M059J (cell line): ENCODE measurements at regions not wholly inside any gene's neighbourhood (a gene's known extent, or its start where the extent isn't known, plus 50 kb on each side); places are given as distances from the start of the nearest gene placed in this dataset.
"Not testable (repeated sequence)": the region's sequence is repeated elsewhere in the genome, so short reads cannot be mapped to it uniquely, and the experiment has no call there.

ENCODE experiments used
- DNase-seq: peaks from one replicate; pipeline ENCODE4 v3.0.0-alpha.2; 2012; ENCODE audit warnings: low read depth

DNA sequence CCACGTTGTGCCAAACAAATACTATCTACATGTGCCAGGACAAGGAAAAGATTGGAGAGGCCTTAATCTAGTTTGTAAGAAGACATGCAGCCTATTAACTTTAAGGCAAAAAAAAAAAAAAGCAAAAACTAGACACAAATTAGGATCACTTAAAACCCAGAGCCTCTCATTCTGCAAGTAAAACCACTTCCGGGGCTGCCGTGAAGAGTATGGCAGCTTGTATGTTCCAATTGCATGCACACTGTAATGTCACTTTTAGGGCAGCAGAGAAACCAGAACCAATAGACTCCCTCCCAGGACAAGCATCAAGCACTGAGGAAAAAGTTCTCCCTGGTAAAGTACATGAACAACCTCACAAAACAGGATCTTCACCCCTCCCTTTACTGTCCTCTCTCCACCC is 70.6 kb downstream of the RSL24D1 start:
- DNase-seq: no peak

DNA sequence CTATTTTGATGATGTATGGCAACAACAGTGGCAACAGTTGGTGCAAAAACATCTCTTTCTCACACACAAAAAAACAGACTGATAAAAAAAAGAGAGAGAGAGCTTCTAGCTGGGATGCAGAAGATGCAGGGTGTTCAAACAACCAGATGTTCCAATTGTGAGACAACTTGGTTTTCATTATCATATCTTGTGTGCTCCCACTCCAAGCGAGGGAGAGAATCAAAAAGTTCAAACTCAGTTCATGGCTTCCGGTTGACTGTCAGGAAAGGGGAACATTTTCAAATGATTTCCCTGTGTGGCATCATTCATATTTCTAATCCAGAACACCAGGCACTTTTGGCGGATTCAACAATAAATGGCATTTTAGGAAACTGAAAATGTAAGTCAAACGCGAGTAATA is 72.1 kb downstream of the RSL24D1 start:
- DNase-seq: no peak

GRCh38 chr15:55118344-55118870 is 78.3 kb downstream of the RSL24D1 start:
- no peak for DNase-seq

- DNase-seq: peak; percentile 2
These were observed 80.1 kb downstream of the RSL24D1 start for GRCh38 chr15:55116636-55117035.

- no peak for DNase-seq
These were observed 83.0 kb downstream of the RSL24D1 start for GRCh38 chr15:55113736-55114135.

GRCh38 chr15:55112706-55113105 is 84.0 kb downstream of the RSL24D1 start:
- no peak for DNase-seq

GRCh38 chr15:55110446-55110845 is 86.3 kb downstream of the RSL24D1 start:
- no peak for DNase-seq

DNA sequence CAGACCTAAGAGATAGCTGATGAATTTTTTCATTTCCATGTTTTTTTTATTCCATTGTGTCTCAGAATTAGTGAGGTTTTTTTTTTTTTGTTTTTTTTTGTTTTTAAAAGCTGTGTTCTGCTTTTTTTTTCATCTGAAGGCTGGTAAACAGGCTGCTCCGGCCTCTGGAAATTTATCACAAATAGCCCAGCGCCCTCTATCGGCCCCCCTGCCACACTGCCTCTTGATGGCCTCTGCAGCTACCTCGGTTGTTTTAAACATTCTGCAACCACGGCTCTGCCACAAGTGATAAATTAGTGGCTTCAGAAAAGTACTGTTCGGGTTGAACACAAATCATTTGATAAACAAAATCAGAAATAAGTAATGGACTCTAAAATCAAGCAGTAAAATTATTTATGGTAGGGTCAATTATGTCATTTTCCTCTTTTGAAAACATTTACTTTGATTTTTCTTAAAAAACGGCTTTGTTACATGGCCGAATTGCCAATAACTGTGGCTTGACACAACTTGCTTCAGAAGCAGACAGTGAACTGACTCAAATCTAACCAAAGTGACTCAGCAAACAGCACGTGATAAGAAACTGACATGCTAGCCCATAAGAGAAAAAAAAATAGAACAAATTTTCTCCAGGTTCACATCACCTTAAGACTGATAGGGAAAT is 87.8 kb downstream of the RSL24D1 start:
- DNase-seq: peak; percentile 32

DNA sequence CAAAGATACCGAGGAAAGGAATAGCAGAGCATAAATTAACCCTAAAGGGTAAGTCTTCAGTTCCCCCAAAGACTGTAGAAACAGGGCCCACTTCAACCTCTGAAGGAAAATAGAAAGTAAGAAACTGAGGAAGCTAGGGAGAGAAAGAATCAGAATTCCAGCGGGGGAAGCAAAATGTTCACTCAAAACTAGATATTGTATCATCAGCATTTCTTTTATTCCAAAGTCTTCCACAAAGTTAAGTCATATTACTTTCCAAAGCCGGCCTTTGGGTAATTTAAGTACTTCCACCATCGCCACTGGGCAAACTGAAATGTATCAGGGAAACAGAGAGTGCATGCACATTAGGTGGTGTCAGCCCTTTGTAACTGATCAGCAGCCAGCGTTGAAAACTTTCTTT is 88.3 kb downstream of the RSL24D1 start:
- DNase-seq: no peak

DNA sequence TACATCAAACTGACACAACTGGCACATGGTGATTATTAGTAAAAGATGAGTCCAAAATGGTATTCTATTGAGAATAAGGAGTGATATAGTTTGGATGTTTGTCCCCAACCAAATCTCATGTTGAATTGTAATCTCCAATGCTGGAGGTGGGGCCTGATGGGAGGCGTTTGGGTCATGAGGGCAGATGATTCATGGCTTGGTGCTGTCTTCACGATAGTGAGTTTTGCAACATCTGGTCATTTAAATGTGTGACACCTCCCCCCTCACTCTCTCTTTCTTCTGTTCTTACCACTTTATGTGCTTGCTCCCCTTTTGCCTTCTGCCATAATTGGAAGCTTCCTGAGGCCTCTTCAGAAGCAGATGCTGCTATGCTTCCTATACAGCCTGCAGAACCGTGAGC is 90.6 kb downstream of the RSL24D1 start:
- no peak for DNase-seq

- DNase-seq: no peak
These were observed 102.6 kb downstream of the RSL24D1 start for GRCh38 chr15:55094136-55094535.

- DNase-seq: no peak
These were observed 108.5 kb downstream of the RSL24D1 start for GRCh38 chr15:55088207-55088606.

DNA sequence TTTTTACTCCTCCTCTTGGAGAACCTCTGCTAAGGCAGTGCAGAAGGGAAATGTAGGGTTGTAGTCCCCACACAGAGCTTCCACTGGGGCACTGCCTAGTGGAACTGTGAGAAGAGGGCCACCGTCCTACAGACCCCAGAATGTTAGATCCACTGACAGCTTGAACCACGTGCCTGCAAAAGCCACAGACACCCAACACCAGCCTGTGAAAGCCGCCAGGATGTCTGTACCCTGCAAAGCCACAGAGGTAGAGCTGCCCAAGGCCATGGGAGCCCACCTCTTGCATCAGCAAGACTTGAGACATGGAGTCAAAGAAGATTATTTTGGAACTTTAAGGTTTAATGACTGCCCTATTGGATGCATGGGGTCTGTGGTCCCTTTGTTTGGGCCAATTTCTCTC is 112.1 kb downstream of the RSL24D1 start:
- DNase-seq: no peak

- DNase-seq: no peak
These were observed 112.5 kb downstream of the RSL24D1 start for GRCh38 chr15:55084216-55084615.

GRCh38 chr15:55077052-55077451 is 119.7 kb downstream of the RSL24D1 start:
- DNase-seq: not testable (repeated sequence)

GRCh38 chr15:55074431-55074830 is 122.3 kb downstream of the RSL24D1 start:
- no peak for DNase-seq

DNA sequence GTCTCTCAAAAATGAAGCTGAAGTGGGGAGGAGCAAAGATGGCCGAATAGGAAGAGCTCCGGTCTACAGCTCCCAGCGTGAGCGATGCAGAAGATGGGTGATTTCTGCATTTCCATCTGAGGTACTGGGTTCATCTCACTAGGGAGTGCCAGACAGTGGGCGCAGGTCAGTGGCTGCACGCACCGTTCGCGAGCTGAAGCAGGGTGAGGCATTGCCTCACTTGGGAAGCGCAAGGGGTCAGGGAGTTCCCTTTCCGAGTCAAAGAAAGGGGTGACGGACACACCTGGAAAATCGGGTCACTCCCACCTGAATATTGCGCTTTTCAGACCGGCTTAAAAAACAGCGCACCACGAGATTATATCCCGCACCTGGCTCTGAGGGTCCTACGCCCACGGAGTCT is 132.8 kb downstream of the RSL24D1 start:
- DNase-seq: not testable (repeated sequence)

DNA sequence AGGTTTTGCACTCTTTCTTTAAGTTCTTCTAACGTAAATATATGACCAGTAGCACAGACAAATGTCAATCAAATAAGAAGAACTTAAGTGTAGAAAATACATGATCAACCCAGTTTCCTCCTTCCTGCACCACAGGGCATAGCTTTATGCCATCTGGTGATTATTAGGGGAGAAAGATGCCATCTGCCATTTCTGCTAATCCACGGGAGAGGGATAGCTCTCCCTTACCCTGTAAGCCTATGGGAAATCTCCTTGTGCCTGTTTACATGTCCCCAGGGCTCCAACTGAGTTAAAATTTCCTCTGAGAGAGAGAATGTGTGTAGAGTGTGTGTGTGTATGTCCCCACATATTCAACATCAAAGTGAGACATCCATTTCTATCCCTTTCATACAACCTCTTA is 135.9 kb downstream of the RSL24D1 start:
- DNase-seq: no peak

DNA sequence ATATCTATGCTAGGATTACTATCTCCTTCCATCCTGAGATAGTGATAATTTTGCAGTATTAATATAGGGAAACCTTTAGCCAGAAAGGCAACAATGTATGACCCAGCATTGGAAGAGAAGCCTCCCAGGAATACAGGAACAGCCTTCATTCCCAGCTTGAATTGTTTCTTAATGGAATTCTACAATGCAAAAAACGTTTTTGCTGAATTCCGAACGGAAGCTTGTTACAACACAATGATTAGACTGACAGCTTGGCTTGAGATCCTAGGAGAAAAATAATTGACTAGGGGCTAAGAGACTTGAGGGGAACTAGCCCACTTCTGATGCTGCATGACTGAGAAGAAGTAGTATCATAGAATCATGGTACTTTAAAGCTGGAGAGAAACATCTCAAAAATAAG is 140.2 kb downstream of the RSL24D1 start:
- DNase-seq: no peak

DNA sequence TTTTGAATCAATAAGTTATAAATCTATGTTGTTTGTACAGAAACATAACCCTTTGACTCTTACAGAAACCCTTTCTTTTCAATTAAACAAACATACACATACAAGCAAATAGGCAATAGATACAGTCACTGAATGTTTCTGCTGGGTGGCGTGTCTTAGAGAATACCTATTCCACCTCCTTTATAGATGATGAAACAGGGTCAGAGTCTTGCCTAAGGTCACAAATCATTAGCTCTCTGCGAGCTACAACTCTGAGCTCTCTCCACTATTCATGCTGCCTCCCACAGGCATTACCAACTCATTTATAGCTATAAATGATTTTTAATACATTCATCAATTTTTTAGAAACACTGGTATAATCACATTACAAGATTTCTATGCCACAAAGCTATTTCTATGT is 152.6 kb downstream of the RSL24D1 start:
- DNase-seq: no peak

DNA sequence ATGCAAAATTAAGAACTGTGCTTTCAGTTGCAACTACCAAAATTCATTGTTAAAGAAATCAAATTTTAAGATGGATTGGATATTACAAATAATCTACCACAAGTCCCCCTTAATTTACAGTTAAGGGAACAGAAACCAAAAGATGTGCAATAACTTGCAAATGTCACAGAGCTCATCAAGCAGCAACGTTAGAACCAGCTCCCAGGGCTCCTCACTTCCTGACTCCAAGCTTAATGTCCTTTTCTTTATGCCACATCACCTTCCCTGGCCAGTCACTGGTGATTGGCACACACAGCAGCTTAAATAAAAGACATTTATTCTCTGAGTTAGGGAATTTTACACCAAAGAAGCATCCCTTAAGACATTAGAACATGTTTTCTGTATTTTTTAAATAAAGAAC is 159.7 kb downstream of the RSL24D1 start:
- no peak for DNase-seq

GRCh38 chr15:55035749-55036148 is 161.0 kb downstream of the RSL24D1 start:
- DNase-seq: no peak

DNA sequence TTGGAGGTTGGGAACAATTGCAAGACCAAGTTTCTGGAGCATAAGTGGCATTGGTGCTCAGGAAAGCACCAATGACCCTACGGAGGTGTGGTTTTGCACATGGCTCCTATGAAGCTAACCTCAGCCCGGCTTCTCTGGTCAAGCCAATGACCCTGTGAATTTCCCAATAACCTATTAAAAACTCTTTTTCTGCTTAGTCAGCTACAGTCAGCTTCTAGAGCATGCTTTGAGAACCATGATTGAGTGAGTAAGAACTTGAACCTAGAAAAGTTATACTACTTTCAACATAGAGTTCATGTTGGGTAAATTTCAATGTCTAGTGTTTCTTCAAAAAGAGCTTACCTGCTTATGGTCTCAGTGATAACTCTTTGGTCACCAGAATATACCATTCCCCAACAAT is 163.2 kb downstream of the RSL24D1 start:
- DNase-seq: no peak

GRCh38 chr15:55031727-55032126 is 165.0 kb downstream of the RSL24D1 start:
- DNase-seq: no peak
